Naive B cell (primary cell): ENCODE measurements at regions not wholly inside any gene's neighbourhood (a gene's known extent, or its start where the extent isn't known, plus 50 kb on each side); places are given as distances from the start of the nearest gene placed in this dataset.

Experiments
- ATAC-seq, 2 donors: fragments of 150-1000 bp; cut with Tn5 transposase; 2 replicates each; pipeline ENCODE4 v1.10.0; 2021; ENCODE audit warnings: low read depth in 2 of 2, mild to moderate bottlenecking in 2 of 2, moderate library complexity in 2 of 2
- DNase-seq: peaks from one replicate; pipeline ENCODE4 v3.0.0; 2022
- H3K27ac Mint-ChIP-seq, 6 donors: one replicate each; pipeline ENCODE4 v1.8.0; 2020 to 2022; ENCODE audit warnings: mild to moderate bottlenecking in 6 of 6, mixed read lengths in 6 of 6, moderate library complexity in 5 of 6, inconsistent platforms in 2 of 6
- H3K27me3 Mint-ChIP-seq, 3 donors: one replicate each; pipeline ENCODE4 v1.8.0; 2021 to 2022; ENCODE audit warnings: mixed read lengths in 3 of 3, mild to moderate bottlenecking in 1 of 3
- H3K36me3 Mint-ChIP-seq, 2 donors: one replicate each; pipeline ENCODE4 v1.8.0; 2020 to 2022; ENCODE audit warnings: mixed read lengths in 2 of 2, inconsistent platforms in 1 of 2, mild to moderate bottlenecking in 1 of 2
- H3K4me1 Mint-ChIP-seq, 3 donors: one replicate each; pipeline ENCODE4 v1.8.0; 2020 to 2022; ENCODE audit warnings: mixed read lengths in 3 of 3, inconsistent platforms in 1 of 3, mild to moderate bottlenecking in 1 of 3, moderate library complexity in 1 of 3
- H3K4me3 Mint-ChIP-seq, 8 donors: one replicate each; pipeline ENCODE4 v1.8.0; 2020 to 2022; ENCODE audit warnings: mild to moderate bottlenecking in 8 of 8, mixed read lengths in 8 of 8, moderate library complexity in 8 of 8, inconsistent platforms in 2 of 8
- H3K9me3 Mint-ChIP-seq, 7 donors: one replicate each; pipeline ENCODE4 v1.8.0; 2020 to 2022; ENCODE audit warnings: mixed read lengths in 7 of 7, mild to moderate bottlenecking in 5 of 7, inconsistent platforms in 2 of 7, moderate library complexity in 1 of 7

DNA sequence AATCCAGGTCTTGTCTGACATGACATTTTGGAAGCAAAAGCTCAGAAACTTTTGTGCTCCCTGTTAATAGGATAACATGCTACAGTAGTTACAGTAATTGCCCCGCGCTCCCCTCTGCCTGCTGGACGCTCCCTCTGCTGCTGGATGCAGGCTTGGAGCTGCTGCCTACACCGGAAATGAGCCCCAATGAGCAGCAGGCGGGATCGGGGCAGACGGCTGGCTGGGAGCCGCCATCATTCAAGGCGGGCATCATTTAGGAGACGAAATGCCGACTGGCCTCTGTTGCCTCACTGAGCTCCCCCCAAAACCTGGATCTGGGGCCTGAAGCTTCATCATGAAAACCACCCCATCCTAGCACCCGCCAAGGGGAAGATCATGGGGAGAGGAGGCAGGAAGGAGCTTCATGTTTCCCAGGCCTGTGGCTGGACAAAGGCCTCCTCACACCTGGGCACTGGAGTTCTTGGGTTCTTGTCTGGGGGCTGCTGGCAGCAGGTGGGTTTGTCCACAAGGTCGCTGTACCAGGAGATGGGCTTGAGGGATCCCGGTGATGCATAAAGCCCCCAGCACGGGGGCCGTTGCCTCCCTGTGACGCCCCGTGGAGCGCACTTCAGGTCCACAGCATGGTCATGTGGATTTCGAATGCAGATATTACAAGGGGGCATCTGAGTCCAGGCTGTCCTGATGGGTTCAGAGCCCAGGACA is 664.3 kb downstream of the BRD1 start:
- H3K27ac Mint-ChIP-seq, result no peak overlapping the region
- no peak overlapping the region for H3K4me3 Mint-ChIP-seq
- H3K4me1 Mint-ChIP-seq, result no peaks in the 10 kb centered on the region
- peaks cover 0 to 5% (median 5%) of the 10 kb centered on the region in 3 donors for H3K27me3 Mint-ChIP-seq
- peaks cover 0 to 4% (median 0%) of the 10 kb centered on the region in 7 donors for H3K9me3 Mint-ChIP-seq
- ATAC-seq, result no peak
- DNase-seq, result no peak
- H3K36me3 Mint-ChIP-seq, result no peaks in the 10 kb centered on the region

DNA sequence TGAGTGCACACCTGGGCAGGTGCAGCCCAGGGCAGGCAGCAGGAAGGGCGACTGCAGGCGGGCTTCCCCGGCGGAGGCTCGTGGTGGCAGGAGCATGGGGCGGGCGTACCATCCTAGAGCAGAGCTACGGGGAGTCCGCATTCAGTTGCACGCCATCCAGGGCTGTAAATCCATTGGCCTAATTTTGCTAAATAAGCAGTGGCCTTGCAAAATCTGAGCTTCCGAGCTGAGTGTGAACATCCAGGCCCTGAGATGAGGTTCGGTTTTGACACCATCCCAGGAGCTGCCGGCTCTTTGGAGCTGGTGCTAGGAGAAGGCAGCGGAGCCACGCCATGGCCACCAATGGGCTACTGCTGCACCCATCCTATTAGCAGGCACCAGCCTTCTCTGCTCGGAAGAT is 664.8 kb downstream of the BRD1 start:
- H3K4me3 Mint-ChIP-seq, result no peak overlapping the region
- H3K9me3 Mint-ChIP-seq, result peaks cover 0 to 4% (median 0%) of the 10 kb centered on the region in 7 donors
- no peaks in the 10 kb centered on the region for H3K4me1 Mint-ChIP-seq
- DNase-seq, result no peak
- no peak for ATAC-seq
- H3K27me3 Mint-ChIP-seq, result peaks cover 0 to 5% (median 5%) of the 10 kb centered on the region in 3 donors
- H3K27ac Mint-ChIP-seq, result no peak overlapping the region
- no peaks in the 10 kb centered on the region for H3K36me3 Mint-ChIP-seq

DNA sequence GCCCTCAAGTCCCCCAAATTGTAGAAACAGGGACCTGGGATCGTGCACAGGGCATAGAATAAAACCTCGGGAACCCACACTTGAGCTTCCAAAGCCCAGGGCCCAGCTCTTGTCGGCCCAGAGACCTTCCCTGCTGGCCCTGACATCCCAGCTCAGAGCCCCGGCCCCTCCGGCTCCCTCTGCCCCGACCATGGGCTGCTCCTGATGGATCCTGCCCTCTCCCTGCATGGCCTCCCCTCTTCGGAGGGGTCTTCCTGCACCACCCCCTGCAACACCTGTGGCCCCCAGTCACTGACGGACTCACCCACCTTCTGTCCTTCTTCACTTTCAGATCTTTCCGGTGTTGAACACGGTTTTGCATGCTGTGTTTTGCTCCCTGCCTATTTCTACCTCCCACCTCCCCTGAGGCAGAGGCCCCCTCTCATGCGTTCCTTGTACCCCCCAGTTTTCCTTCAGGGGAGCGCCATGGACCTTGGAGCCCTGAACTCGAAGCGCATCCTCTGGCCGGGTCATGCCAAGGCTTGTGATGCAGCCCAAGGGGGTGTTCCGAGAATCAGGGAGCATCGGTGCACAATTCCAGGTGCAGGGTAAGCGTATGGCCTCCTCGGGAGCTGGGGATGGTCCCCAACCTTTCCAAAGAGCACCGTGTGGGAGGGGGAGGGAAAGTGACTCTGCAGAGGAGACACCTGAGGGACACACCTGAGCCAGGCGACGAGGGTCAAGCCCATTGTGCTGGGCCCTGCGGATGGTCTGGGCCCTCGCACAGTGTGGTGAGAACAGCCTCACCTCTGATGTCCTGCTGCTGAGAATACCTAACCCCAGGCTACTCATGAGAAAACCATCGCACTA is 666.4 kb downstream of the BRD1 start:
- DNase-seq (no peak), ATAC-seq (no peak)
- Mint-ChIP-seq H3K4me3 (no peak overlapping the region), H3K27me3 (peaks cover 0 to 5% (median 5%) of the 10 kb centered on the region in 3 donors), H3K4me1 (no peaks in the 10 kb centered on the region), H3K36me3 (no peaks in the 10 kb centered on the region), H3K27ac (no peak overlapping the region), H3K9me3 (peaks cover 0 to 4% (median 0%) of the 10 kb centered on the region in 7 donors)

DNA sequence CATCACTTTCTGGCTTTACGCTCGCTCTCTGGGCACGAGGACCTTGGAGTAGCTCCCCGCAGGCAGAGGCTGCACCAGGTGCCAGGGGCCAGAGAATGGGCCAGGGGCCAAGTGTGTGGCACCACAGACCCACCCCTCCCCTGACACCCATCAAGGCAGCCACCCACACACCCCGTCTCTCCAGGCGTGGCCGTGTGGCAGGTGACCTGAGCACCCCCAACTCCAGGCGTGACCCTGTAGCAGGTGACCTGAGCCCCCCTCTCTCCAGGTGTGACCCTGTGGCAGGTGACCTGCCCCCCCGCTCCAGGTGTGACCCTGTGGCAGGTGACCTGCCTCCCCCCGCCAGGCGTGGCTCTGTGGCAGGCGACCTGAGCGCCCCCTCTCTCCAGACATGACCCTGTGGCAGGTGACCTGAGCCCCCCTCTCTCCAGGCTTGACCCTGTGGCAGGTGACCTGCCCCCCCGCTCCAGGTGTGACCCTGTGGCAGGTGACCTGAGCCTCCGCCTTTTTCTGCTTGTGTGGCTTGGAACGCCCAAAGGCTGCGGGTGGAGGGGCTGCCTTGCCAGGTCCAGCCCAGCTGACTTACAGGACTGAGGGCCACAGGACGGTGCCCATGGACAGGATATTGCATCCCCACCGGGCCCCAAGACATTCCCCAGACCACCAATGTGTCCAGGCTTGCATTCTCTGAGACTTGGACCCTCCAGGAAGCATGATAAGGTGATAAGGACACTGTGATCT is 667.2 kb downstream of the BRD1 start:
- peaks cover 0 to 5% (median 5%) of the 10 kb centered on the region in 3 donors for H3K27me3 Mint-ChIP-seq

DNA sequence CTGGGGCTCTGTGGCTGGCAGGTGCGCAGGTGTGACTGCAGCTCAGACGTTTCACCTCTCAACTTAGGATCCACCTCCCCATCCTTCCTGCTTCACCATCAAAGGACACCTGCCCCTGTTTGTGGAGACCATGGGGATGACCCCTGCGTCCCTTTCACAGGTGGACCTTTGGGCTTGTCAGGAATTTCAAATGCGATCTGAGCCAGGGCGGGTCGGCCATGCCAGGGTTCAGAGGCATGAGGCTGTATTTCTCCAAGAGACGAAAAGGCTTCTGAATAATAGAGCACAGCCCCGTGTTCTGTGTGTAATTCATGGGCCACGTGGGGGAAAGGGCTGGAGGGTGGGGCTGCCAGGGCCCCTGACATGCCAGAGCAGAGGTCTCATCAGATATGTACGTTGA is 668.0 kb downstream of the BRD1 start:
- DNase-seq (no peak), ATAC-seq (no peak)
- Mint-ChIP-seq H3K4me1 (no peaks in the 10 kb centered on the region), H3K9me3 (peaks cover 0 to 5% (median 3%) of the 10 kb centered on the region in 7 donors), H3K27ac (no peak overlapping the region), H3K27me3 (peaks cover 0 to 5% (median 5%) of the 10 kb centered on the region in 3 donors), H3K4me3 (no peak overlapping the region), H3K36me3 (no peaks in the 10 kb centered on the region)

More for the DNA sequence above, 667.2 kb downstream of the BRD1 start:
- H3K4me1 Mint-ChIP-seq, result no peaks in the 10 kb centered on the region
- no peak for DNase-seq
- H3K36me3 Mint-ChIP-seq, result no peaks in the 10 kb centered on the region
- peaks cover 0 to 5% (median 3%) of the 10 kb centered on the region in 7 donors for H3K9me3 Mint-ChIP-seq
- no peak overlapping the region for H3K27ac Mint-ChIP-seq
- H3K4me3 Mint-ChIP-seq, result no peak overlapping the region
- no peak for ATAC-seq

DNA sequence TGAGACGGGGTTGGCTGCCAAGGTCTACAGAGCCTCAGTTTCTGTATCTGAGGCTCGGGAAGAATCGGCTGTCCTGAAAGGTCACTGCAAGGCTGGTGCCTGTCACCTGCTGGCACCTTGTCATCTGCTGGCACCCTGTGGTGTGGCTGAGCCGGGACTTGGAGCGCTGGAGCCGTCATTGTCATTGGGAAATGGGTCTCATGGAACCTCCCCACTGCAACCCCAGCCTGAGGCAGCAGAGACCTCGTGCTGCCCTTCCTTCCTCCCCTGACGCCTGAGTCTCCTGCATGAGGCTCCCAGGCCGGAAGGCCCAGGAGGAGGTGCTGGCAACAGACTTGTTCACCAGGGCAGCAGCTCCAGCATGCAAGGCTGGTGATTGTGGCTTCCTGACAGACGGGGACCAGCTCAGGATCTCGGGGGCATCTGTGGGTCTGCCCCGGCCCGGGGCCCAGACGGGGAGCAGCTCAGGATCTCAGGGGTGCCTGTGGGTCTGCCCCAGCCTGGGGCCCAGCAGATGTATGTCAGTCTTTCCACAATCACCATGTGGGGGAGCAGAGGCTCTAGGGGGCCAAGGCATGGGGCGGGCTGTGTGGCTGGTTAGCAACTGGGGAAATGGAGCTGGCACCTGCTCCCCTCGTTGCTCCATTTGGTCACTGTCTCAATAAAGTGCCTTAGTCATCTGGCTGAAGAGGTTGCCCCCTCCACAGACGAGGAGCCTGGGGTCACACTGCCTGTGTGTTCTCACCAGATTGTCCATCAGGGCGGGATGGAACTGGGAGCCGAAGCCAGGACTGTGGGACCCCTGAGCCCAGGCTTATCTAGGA is 668.7 kb downstream of the BRD1 start:
- peaks cover 0 to 5% (median 5%) of the 10 kb centered on the region in 3 donors for H3K27me3 Mint-ChIP-seq
- H3K4me3 Mint-ChIP-seq, result no peak overlapping the region
- no peak for DNase-seq
- no peaks in the 10 kb centered on the region for H3K36me3 Mint-ChIP-seq
- ATAC-seq, result no peak
- H3K27ac Mint-ChIP-seq, result no peak overlapping the region
- H3K4me1 Mint-ChIP-seq, result no peaks in the 10 kb centered on the region
- H3K9me3 Mint-ChIP-seq, result peaks cover 0 to 5% (median 3%) of the 10 kb centered on the region in 7 donors

DNA sequence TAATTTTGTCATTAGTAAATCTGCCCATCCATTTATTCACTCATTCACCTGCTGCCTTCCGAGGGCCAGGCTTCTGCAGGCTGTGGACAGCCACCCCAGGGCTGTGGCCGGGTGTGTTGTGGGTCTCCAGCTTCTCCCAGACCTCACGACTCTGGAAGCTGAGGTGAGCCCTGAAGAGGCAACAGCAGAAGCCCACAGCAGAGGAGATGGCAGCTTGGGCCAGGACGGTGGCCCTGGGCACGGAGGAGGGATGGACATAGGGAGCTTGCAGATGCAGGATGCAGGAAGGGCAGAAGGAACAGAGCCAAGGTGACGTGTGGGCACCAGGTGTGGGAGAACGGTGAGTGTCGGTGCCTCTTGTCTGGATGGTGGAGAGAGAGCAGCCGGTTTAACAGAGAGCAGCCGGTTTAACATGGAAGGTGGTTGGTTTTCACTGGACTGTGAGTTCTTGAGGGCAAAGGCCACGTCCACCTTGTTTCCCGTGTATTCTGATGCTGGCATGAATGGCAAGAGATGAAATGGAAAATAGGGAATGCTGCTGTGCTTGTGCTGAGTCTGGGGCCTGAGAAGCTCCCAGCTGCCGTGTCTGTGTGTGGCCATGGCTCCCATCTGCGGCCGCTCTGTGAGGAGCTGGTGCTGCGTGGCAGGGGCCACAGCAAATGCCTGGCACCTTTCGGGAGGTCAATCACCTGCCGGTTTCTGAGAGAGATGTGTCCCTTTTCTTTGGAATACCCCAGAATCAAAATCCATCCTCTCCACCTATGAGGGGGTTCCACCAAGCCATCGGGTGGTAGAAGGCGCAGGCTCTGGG is 669.9 kb downstream of the BRD1 start:
- H3K4me1 Mint-ChIP-seq, result no peaks in the 10 kb centered on the region
- no peak overlapping the region for H3K27ac Mint-ChIP-seq
- DNase-seq, result no peak
- ATAC-seq, result no peak
- no peaks in the 10 kb centered on the region for H3K36me3 Mint-ChIP-seq
- H3K9me3 Mint-ChIP-seq, result peaks cover 0 to 5% (median 3%) of the 10 kb centered on the region in 7 donors
- peaks cover 0 to 9% (median 5%) of the 10 kb centered on the region in 3 donors for H3K27me3 Mint-ChIP-seq
- H3K4me3 Mint-ChIP-seq, result no peak overlapping the region

DNA sequence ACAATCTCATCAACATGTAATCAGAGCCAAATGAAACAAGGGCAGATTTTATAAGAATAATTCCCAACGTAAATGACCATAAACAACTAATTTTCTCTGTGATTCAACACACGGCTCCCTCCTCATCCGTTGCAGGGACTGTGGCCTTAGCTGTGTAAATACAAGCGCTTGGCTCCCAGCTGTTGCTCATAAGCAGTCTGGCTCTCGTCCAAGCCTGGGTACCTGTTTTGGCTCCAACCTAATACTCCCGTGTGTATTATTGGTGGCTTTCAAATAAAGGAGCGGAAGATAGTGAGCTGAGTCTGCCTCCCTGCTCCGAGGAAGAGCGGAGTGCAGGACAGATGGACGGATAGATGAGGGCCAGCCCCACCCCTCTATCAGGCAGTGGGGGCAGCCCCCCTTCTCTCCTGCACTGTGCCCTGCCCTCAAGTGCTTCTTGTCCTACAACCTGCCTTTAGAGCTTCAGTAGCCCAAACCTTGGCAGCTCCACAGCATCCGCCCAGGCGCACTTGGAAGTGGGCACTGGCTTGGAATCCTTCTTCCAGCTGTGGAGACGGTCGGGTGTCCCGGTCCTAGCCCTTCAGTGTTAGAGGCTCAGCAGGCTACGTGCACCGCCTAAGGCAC is 670.9 kb downstream of the BRD1 start:
- H3K4me3 Mint-ChIP-seq, result no peak overlapping the region
- peaks cover 0 to 10% (median 0%) of the 10 kb centered on the region in 3 donors for H3K27me3 Mint-ChIP-seq
- no peak for ATAC-seq
- peaks cover 0 to 5% (median 3%) of the 10 kb centered on the region in 7 donors for H3K9me3 Mint-ChIP-seq
- peak overlapping the region in 1 of 6 donors; percentile 46 for H3K27ac Mint-ChIP-seq
- no peak for DNase-seq
- H3K36me3 Mint-ChIP-seq, result no peaks in the 10 kb centered on the region
- H3K4me1 Mint-ChIP-seq, result no peaks in the 10 kb centered on the region

DNA sequence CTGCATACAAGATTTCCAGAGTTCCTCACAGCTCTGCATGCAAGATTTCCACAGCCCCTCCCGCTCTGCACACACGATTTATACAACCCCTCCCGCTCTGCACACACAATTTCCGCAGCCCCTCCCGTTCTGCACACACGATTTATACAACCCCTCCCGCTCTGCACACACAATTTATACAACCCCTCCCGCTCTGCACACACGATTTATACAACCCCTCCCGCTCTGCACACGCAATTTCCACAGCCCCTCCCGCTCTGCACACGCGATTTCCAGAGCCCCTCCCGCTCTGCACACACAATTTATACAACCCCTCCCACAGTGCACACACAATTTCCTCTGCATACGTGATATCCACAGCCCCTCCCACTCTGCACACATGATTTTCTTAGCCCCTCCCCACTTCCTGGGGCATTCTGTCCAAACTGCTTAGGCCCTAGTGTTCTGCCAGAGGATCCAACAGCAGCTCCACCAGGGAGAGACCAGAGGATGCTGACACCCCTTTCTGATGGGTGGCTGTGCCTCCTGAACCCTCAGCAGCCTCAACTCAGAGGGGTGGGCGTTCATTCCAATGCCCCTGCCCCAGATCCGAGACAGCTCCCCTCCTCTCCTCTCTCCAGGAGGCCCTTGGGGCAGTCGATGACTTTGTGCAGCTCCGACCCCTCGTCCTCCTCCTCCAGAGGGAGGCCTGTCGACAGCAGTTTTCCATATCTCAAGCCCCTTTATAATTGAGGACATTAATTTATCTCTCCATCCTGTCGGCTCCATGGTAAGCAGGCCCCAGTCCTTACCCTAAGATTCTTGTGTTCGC is 671.7 kb downstream of the BRD1 start:
- Mint-ChIP-seq H3K9me3 (peaks cover 0 to 5% (median 3%) of the 10 kb centered on the region in 7 donors), H3K36me3 (no peaks in the 10 kb centered on the region), H3K4me1 (no peaks in the 10 kb centered on the region), H3K27ac (peak overlapping the region in 1 of 6 donors; percentile 46), H3K27me3 (peaks cover 0 to 15% (median 0%) of the 10 kb centered on the region in 3 donors), H3K4me3 (no peak overlapping the region)
- ATAC-seq (no peak), DNase-seq (no peak)

DNA sequence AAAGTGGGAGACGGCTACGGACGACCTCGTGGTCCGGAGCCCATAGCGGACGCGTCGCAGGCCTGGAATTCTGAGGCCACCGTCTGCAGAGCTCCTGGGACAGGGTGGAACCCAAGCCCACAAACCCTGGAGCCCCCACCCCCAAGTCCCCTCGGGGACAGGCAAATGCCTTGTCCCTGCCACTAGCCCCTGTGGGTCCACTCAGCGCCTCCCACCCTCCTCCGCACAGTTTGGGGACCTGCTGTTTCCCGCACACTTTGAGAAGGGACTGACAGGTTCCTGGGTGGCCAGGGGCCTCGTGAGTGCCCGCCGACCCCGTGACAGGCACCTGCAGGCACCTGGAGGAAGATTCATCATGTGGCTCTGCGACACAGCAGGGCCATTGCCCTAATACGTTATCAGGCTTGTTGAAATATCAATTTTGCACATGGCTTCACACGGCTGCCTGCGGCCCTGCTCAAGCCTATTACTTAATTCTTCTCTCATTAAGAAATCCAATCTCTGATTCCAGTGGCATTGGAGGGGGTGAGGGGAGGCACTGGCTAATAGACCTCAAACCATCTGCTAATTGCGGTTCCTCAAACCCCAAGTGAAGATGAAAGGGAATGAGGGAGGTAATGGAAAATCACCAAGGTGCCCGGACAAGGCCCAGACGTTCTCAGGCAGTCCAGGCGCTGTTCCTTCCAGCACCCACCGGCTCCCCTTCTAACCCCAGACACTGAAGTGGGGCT is 672.5 kb downstream of the BRD1 start:
- DNase-seq, result no peak
- peaks cover 0 to 5% (median 3%) of the 10 kb centered on the region in 7 donors for H3K9me3 Mint-ChIP-seq
- ATAC-seq, result no peak
- peaks cover 0 to 11% (median 0%) of the 10 kb centered on the region in 3 donors for H3K27me3 Mint-ChIP-seq
- no peak overlapping the region for H3K27ac Mint-ChIP-seq
- no peaks in the 10 kb centered on the region for H3K36me3 Mint-ChIP-seq
- H3K4me1 Mint-ChIP-seq, result no peaks in the 10 kb centered on the region
- no peak overlapping the region for H3K4me3 Mint-ChIP-seq

DNA sequence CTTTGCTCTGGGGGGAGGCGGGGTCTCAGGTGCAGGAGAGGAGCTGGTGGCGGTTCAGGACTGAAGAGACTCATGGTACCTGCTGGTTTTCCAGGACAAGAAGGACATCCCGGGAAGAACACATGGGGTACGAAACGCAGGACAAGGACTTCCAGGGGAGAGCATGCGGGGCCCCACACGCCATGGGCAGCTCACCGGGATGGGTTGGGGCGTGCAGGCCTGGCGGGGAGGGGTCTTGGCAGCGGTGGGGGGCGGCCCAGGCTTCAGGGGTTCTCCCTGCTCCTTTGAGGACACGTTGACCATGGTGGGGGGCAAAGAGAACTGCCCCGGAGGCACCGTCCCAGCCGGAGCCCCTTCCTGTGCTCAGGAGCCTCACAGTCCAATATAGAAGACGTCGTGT is 673.2 kb downstream of the BRD1 start:
- Mint-ChIP-seq H3K27ac (no peak overlapping the region), H3K36me3 (no peaks in the 10 kb centered on the region), H3K4me3 (no peak overlapping the region), H3K4me1 (no peaks in the 10 kb centered on the region), H3K27me3 (peaks cover 0 to 11% (median 2%) of the 10 kb centered on the region in 3 donors), H3K9me3 (peaks cover 0 to 5% (median 3%) of the 10 kb centered on the region in 7 donors)
- DNase-seq (no peak), ATAC-seq (no peak)
